ENCODE measurements at regions not wholly inside any gene's neighbourhood (a gene's known extent, or its start where the extent isn't known, plus 50 kb on each side); places are given as distances from the start of the nearest gene placed in this dataset.

- no peak for DNase-seq (ENCODE audit: low read depth)
- no peak overlapping the region for H3K4me3 ChIP-seq (ENCODE audit: control insufficient read depth, low read depth, low read length)
- no peak for TF ChIP-seq CTCF (conservative IDR thresholded peaks at IDR 0.05; ENCODE audit: control insufficient read depth, insufficient read depth, low read depth, low read length)
These were observed 53.8 kb upstream of the PSME4 start for GRCh38 chr2:54024576-54024975.

GRCh38 chr2:54021702-54022101 is 50.9 kb upstream of the PSME4 start:
- H3K4me3 ChIP-seq (ENCODE audit: control insufficient read depth, low read depth, low read length), result no peak overlapping the region
- no peak for DNase-seq (ENCODE audit: low read depth)
- TF ChIP-seq CTCF (conservative IDR thresholded peaks at IDR 0.05; ENCODE audit: control insufficient read depth, insufficient read depth, low read depth, low read length), result no peak

GRCh38 chr2:54020793-54021414 is 50.1 kb upstream of the PSME4 start:
- H3K4me3 ChIP-seq (ENCODE audit: control insufficient read depth, low read depth, low read length), result no peak overlapping the region
- DNase-seq (ENCODE audit: low read depth), result no peak
- no peak for TF ChIP-seq CTCF (conservative IDR thresholded peaks at IDR 0.05; ENCODE audit: control insufficient read depth, insufficient read depth, low read depth, low read length)

All from fibroblast of mammary gland (primary cell).